Neural crest cell (in vitro differentiated cells): ENCODE measurements at regions not wholly inside any gene's neighbourhood (a gene's known extent, or its start where the extent isn't known, plus 50 kb on each side); places are given as distances from the start of the nearest gene placed in this dataset.

ENCODE experiments used
- DNase-seq: peaks from one replicate; pipeline ENCODE4 v3.0.0; 2021; ENCODE audit warnings: low read depth, mixed read lengths, low spot score
- H3K27ac Mint-ChIP-seq: one replicate; pipeline ENCODE4 v1.8.0; 2021; ENCODE audit warnings: mild to moderate bottlenecking, mixed read lengths; ENCODE audit not compliant: unreplicated experiment
- H3K27me3 Mint-ChIP-seq: 2 replicates; pipeline ENCODE4 v1.8.0; 2021; ENCODE audit warnings: low read depth, mild to moderate bottlenecking, mixed read lengths
- H3K36me3 Mint-ChIP-seq: 2 replicates; pipeline ENCODE4 v1.8.0; 2021; ENCODE audit warnings: low read depth, mild to moderate bottlenecking, mixed read lengths
- H3K4me1 Mint-ChIP-seq: 2 replicates; pipeline ENCODE4 v1.8.0; 2021; ENCODE audit warnings: mixed read lengths
- H3K4me3 Mint-ChIP-seq: one replicate; pipeline ENCODE4 v1.8.0; 2021; ENCODE audit warnings: mild to moderate bottlenecking, mixed read lengths
- H3K9me3 Mint-ChIP-seq: 2 replicates; pipeline ENCODE4 v1.8.0; 2021; ENCODE audit warnings: mixed read lengths
- TF ChIP-seq, protein P1 (sequence below): fragments of 200-600 bp; sonication (generic); conservative IDR thresholded peaks from 2 replicates; pipeline ENCODE4 v1.5.0; 2021; ENCODE audit warnings: antibody characterized with exemption, mild to moderate bottlenecking

DNA sequence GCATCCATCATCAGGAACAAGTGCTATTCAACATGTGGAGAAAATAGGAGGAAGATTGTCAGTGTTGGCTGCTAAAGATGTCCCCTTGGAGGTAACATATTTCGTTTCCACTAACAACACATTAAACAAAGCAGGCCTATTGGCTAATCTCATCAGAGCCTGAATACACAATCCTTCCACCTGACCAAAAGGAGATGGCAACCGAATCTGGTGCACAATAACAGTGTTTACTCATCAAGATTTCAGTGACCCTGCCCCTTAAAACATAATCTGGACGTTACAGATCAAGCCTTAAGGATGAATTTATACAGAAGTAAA lies 582.5 kb downstream of the EFNB2 start:
- DNase-seq = no peak
- H3K9me3 Mint-ChIP-seq = peaks cover 4% of the 10 kb centered on the region
- H3K27ac Mint-ChIP-seq = no peak overlapping the region
- TF ChIP-seq, protein P1, sequence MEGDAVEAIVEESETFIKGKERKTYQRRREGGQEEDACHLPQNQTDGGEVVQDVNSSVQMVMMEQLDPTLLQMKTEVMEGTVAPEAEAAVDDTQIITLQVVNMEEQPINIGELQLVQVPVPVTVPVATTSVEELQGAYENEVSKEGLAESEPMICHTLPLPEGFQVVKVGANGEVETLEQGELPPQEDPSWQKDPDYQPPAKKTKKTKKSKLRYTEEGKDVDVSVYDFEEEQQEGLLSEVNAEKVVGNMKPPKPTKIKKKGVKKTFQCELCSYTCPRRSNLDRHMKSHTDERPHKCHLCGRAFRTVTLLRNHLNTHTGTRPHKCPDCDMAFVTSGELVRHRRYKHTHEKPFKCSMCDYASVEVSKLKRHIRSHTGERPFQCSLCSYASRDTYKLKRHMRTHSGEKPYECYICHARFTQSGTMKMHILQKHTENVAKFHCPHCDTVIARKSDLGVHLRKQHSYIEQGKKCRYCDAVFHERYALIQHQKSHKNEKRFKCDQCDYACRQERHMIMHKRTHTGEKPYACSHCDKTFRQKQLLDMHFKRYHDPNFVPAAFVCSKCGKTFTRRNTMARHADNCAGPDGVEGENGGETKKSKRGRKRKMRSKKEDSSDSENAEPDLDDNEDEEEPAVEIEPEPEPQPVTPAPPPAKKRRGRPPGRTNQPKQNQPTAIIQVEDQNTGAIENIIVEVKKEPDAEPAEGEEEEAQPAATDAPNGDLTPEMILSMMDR = no peak
- H3K4me1 Mint-ChIP-seq = peaks cover 2% of the 10 kb centered on the region
- H3K36me3 Mint-ChIP-seq = no peaks in the 10 kb centered on the region
- H3K27me3 Mint-ChIP-seq = no peaks in the 10 kb centered on the region
- H3K4me3 Mint-ChIP-seq = no peak overlapping the region

DNA sequence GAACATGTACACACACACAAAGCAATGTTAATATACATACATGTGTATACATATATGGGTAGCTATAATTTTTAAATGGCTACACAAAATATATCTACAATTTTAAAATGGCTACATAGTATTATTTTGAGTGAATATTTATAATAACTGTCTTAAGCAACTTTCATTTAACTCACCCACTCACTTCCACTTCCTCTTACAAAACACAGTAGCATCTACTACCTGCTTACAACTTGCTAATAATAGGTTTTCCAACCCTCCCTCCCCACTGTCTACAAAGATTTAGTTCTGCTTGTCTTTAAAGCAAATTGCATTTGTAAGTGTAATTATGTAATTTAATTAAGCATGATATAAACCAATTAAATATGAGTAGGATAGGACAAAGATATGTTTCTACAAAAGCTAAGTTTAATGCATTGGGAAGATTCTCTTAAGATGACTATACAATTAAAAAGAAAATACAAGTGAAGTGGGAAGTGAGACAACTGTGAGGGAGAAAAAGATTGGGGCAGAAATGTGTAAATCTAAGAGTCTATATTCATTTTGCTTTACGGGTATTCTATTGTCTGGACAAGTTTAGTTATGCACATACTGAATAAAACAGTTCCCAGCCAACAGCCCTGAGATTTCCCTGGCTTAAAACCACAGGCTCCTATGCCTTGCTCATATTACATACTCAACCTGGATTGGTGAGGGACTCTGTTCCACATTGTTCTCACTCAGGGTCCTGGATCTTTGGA lies 583.1 kb downstream of the EFNB2 start:
- Mint-ChIP-seq H3K36me3 (no peaks in the 10 kb centered on the region), H3K9me3 (peaks cover 4% of the 10 kb centered on the region), H3K4me1 (peaks cover 8% of the 10 kb centered on the region), H3K4me3 (no peak overlapping the region), H3K27ac (no peak overlapping the region), H3K27me3 (no peaks in the 10 kb centered on the region)
- TF ChIP-seq, protein P1 = no peak
- DNase-seq = no peak

DNA sequence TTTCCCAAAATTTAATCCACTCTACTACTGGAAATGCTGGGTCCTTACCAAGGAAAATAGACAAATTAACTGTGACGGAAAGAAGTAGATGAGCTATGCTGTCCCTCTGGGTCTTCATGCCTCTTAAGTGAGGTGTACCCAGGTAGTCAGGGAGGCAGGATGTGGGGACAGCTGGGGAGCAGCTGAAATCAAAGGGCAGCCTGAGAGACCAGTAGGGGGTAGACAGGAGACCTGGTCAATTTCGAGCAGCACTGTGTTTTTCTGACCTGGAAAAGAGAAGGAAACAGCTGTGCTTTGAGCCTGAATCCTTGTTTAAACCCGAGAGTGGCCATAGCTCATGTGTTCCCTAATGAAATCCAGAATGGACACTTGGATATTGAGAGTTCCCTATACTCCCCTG lies 587.3 kb downstream of the EFNB2 start:
- no peaks in the 10 kb centered on the region for H3K27me3 Mint-ChIP-seq
- H3K9me3 Mint-ChIP-seq = peaks cover 3% of the 10 kb centered on the region
- TF ChIP-seq, protein P1 = no peak
- peaks cover 14% of the 10 kb centered on the region for H3K4me1 Mint-ChIP-seq
- no peak overlapping the region for H3K4me3 Mint-ChIP-seq
- H3K27ac Mint-ChIP-seq = peak overlapping the region; percentile 53
- H3K36me3 Mint-ChIP-seq = no peaks in the 10 kb centered on the region
- DNase-seq = no peak

- Mint-ChIP-seq H3K4me3 (no peak overlapping the region), H3K36me3 (no peaks in the 10 kb centered on the region), H3K27me3 (no peaks in the 10 kb centered on the region), H3K4me1 (peaks cover 21% of the 10 kb centered on the region), H3K9me3 (peaks cover 3% of the 10 kb centered on the region), H3K27ac (no peak overlapping the region)
- no peak for DNase-seq
- TF ChIP-seq, protein P1 = no peak
Observed at GRCh38 chr13:105940882-105941281, 594.6 kb downstream of the EFNB2 start.

- peaks cover 16% of the 10 kb centered on the region for H3K4me1 Mint-ChIP-seq
- H3K27ac Mint-ChIP-seq = peak overlapping the region; percentile 5
- no peaks in the 10 kb centered on the region for H3K36me3 Mint-ChIP-seq
- H3K4me3 Mint-ChIP-seq = no peak overlapping the region
- peaks cover 3% of the 10 kb centered on the region for H3K9me3 Mint-ChIP-seq
- DNase-seq = no peak
- H3K27me3 Mint-ChIP-seq = no peaks in the 10 kb centered on the region
- TF ChIP-seq, protein P1 = no peak
Observed at GRCh38 chr13:105937451-105937850, 598.0 kb downstream of the EFNB2 start.
